Neuronal stem cell (in vitro differentiated cells): ENCODE measurements at regions not wholly inside any gene's neighbourhood (a gene's known extent, or its start where the extent isn't known, plus 50 kb on each side); places are given as distances from the start of the nearest gene placed in this dataset.

Source experiments
- DNase-seq: peaks from one replicate; pipeline ENCODE4 v3.0.0-alpha.2; 2013; ENCODE audit warnings: low spot score
- H2AFZ ChIP-seq: one replicate; pipeline ENCODE4 v1.6.1; 2013; ENCODE audit warnings: mild to moderate bottlenecking, low read length, inconsistent platforms
- H2AK5ac ChIP-seq: 2 replicates; pipeline ENCODE4 v1.6.1; 2013; ENCODE audit warnings: low read depth, mild to moderate bottlenecking, inconsistent platforms, low read length, moderate library complexity, mixed read lengths
- H2BK120ac ChIP-seq: 2 replicates; pipeline ENCODE4 v1.6.1; 2013; ENCODE audit warnings: low read depth, mild to moderate bottlenecking, inconsistent platforms, low read length, moderate library complexity, mixed read lengths
- H2BK12ac ChIP-seq: one replicate; pipeline ENCODE4 v1.6.1; 2013; ENCODE audit warnings: low read length, inconsistent platforms
- H2BK15ac ChIP-seq: 2 replicates; pipeline ENCODE4 v1.6.1; 2013; ENCODE audit warnings: mild to moderate bottlenecking, low read length, inconsistent platforms, mixed read lengths
- H2BK5ac ChIP-seq: one replicate; pipeline ENCODE4 v1.6.1; 2013; ENCODE audit warnings: inconsistent platforms, mild to moderate bottlenecking, low read length, moderate library complexity
- H3K14ac ChIP-seq: one replicate; pipeline ENCODE4 v1.6.1; 2013; ENCODE audit warnings: low read length, inconsistent platforms
- H3K18ac ChIP-seq: 2 replicates; pipeline ENCODE4 v1.6.1; 2013; ENCODE audit warnings: low read length, inconsistent platforms
- H3K23ac ChIP-seq: 2 replicates; pipeline ENCODE4 v1.6.1; 2013; ENCODE audit warnings: low read depth, mild to moderate bottlenecking, mixed read lengths, low read length, inconsistent platforms; ENCODE audit not compliant: poor library complexity
- H3K27ac ChIP-seq: replicated peaks from 3 replicates; pipeline ENCODE4 v1.5.1; 2013; ENCODE audit warnings: low read length, inconsistent platforms
- H3K27me3 ChIP-seq, 3 experiments: 2 replicates each; pipeline ENCODE4 v1.6.1; 2013; ENCODE audit warnings: low read length in 3 of 3, mild to moderate bottlenecking in 2 of 3, inconsistent platforms in 1 of 3, low read depth in 1 of 3, mixed read lengths in 1 of 3, moderate library complexity in 1 of 3; ENCODE audit not compliant: control insufficient read depth in 3 of 3, insufficient read depth in 3 of 3
- H3K36me3 ChIP-seq, 2 donors: replicated peaks in 1 of 2; 2 replicates each; pipeline ENCODE4 v1.6.1; 2013; ENCODE audit warnings: low read length in 2 of 2; ENCODE audit not compliant: control insufficient read depth in 2 of 2, insufficient read depth in 2 of 2
- H3K4ac ChIP-seq: 2 replicates; pipeline ENCODE4 v1.6.1; 2013; ENCODE audit warnings: inconsistent platforms, mild to moderate bottlenecking, low read length, moderate library complexity
- H3K4me1 ChIP-seq, 2 donors: 1 replicate in 1 of 2; 2 replicates in 1 of 2; pipeline ENCODE4 v1.6.1; 2013; ENCODE audit warnings: low read length in 2 of 2, low read depth in 1 of 2; ENCODE audit not compliant: control insufficient read depth in 2 of 2, insufficient read depth in 1 of 2
- H3K4me2 ChIP-seq: one replicate; pipeline ENCODE4 v1.6.1; 2013; ENCODE audit warnings: mild to moderate bottlenecking, low read length, inconsistent platforms; ENCODE audit not compliant: insufficient read depth, poor library complexity, severe bottlenecking
- H3K4me3 ChIP-seq, 2 donors: 2 replicates each; pipeline ENCODE4 v1.5.1; 2013; ENCODE audit warnings: low read length in 2 of 2, mild to moderate bottlenecking in 2 of 2, inconsistent platforms in 1 of 2, moderate library complexity in 1 of 2
- H3K79me1 ChIP-seq: one replicate; pipeline ENCODE4 v1.6.1; 2013; ENCODE audit warnings: low read depth, mild to moderate bottlenecking, inconsistent platforms, low read length, moderate library complexity
- H3K9ac ChIP-seq: one replicate; pipeline ENCODE4 v1.6.1; 2013; ENCODE audit warnings: mild to moderate bottlenecking, low read depth, low read length, inconsistent platforms; ENCODE audit not compliant: poor library complexity
- H3K9me3 ChIP-seq, 2 donors: replicated peaks in 1 of 2; 2 replicates each; pipeline versions ENCODE3 to v1.6.1; 2013; ENCODE audit warnings: low read length in 2 of 2, mild to moderate bottlenecking in 2 of 2, inconsistent platforms in 1 of 2, low read depth in 1 of 2, mixed read lengths in 1 of 2, moderate library complexity in 1 of 2; ENCODE audit not compliant: control insufficient read depth in 2 of 2, insufficient read depth in 1 of 2
- H4K8ac ChIP-seq: one replicate; pipeline ENCODE4 v1.6.1; 2013; ENCODE audit warnings: low read depth, mild to moderate bottlenecking, inconsistent platforms, low read length, moderate library complexity
- H4K91ac ChIP-seq: one replicate; pipeline ENCODE4 v1.6.1; 2013; ENCODE audit warnings: low read length, low read depth, mild to moderate bottlenecking, inconsistent platforms; ENCODE audit not compliant: poor library complexity
- WGBS, 2 donors: extraction: QIAGEN DNeasy Blood & Tissue Kit; methylation state at CpG; one replicate each; pipeline ENCODE4 v1.1.7; 2013; ENCODE audit warnings: missing lambda C conversion rate in 2 of 2, mixed read lengths in 1 of 2; ENCODE audit not compliant: insufficient read length in 2 of 2, insufficient replicate concordance in 1 of 2; ENCODE audit errors: extremely low coverage in 2 of 2; 5-methylcytosine and 5-hydroxymethylcytosine counted together

DNA sequence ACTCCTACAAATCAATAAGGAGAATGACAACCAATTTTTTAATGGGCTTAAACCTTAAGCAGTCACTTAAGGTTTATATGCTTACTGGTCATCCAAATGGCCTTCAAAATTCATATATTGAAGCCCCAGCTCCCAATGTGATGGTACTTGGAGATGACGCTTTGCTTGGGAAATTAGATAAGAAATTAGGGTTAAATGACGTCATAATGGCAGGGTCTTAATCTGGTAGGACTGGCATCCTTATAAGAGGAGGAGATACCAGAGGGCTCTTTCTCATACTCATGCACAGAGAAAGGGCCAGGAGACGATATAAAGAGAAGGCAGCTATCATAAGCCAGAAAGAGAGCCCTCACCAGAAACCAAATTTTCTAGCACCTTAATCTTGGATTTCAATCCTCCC is 350.8 kb upstream of the NFE2L3 start:
- Histone ChIP-seq H3K9ac (no peak overlapping the region), H4K8ac (no peak overlapping the region), H3K4ac (no peak overlapping the region), H3K4me3 (no peak overlapping the region), H3K36me3 (no peaks in the 10 kb centered on the region), H3K23ac (no peak overlapping the region), H2AFZ (no peak overlapping the region), H3K4me2 (no peak overlapping the region), H3K27ac (no peak overlapping the region), H2BK5ac (no peak overlapping the region), H3K27me3 (no peaks in the 10 kb centered on the region), H3K4me1 (peaks cover 0 to 4% of the 10 kb centered on the region in 2 donors), H3K18ac (no peak overlapping the region), H3K79me1 (no peaks in the 10 kb centered on the region), H2BK120ac (no peak overlapping the region), H4K91ac (no peak overlapping the region), H2BK15ac (no peak overlapping the region), H3K14ac (no peak overlapping the region), H2BK12ac (no peak overlapping the region), H3K9me3 (no peaks in the 10 kb centered on the region), H2AK5ac (no peak overlapping the region)
- no peak for DNase-seq
- no CpG with 5 or more reads among the region's 3 CpGs for WGBS, 2 donors

DNA sequence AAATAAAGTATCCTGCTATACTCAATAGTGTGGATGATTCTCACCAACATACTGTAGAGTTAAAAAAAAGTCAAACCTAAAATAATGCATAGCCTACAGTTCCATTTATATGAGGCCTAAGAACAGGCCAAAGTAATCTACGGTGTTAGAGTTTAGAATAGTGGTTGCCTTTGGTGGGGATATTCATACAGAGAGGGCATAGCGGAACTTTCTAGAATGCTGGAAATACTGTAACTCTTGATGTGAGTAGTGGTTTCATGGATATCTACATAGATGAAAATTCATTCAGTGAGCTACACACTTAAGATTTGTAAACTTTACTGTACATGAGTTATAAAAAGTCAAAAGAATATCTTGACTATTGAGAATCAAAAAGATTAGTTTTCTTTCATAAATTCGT is 349.9 kb upstream of the NFE2L3 start:
- Histone ChIP-seq H2BK120ac (no peak overlapping the region), H3K36me3 (no peaks in the 10 kb centered on the region), H3K4me3 (no peak overlapping the region), H3K14ac (no peak overlapping the region), H3K27me3 (no peaks in the 10 kb centered on the region), H2AFZ (no peak overlapping the region), H3K79me1 (no peaks in the 10 kb centered on the region), H2BK12ac (no peak overlapping the region), H2BK15ac (no peak overlapping the region), H3K18ac (no peak overlapping the region), H3K9ac (no peak overlapping the region), H3K27ac (no peak overlapping the region), H3K4ac (no peak overlapping the region), H3K4me2 (no peak overlapping the region), H2AK5ac (no peak overlapping the region), H4K8ac (no peak overlapping the region), H2BK5ac (no peak overlapping the region), H3K23ac (no peak overlapping the region), H3K4me1 (peaks cover 4% of the 10 kb centered on the region in 2 donors), H4K91ac (no peak overlapping the region), H3K9me3 (no peaks in the 10 kb centered on the region)
- DNase-seq: no peak
- WGBS, 2 donors: no CpG with 5 or more reads among the region's 3 CpGs

DNA sequence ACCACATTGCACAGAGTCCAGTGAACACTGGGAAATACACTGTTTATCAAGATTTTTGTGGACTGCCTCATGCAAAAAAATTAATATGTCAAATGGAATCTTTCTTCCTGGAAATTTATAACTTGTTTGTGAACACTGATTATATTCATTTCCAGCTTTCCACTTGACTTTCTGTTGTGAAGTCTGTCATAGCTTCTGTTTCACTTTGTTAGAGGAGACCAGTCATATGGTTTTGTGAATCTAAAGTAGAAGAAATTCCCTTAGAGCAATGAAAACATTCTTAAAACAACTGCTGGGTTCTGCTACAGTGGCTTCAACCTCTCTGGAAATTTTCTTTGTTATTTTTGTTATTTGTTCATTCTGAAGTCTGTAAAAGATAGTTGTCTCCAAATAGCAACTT is 349.5 kb upstream of the NFE2L3 start:
- no peaks in the 10 kb centered on the region for H3K36me3 ChIP-seq
- no peaks in the 10 kb centered on the region for H3K27me3 ChIP-seq
- H3K14ac ChIP-seq: no peak overlapping the region
- H3K4me1 ChIP-seq: peaks cover 4% of the 10 kb centered on the region in 2 donors
- no peak overlapping the region for H3K18ac ChIP-seq
- H3K27ac ChIP-seq: no peak overlapping the region
- H3K4ac ChIP-seq: no peak overlapping the region
- no peak overlapping the region for H2BK120ac ChIP-seq
- H3K4me2 ChIP-seq: no peak overlapping the region
- no peak overlapping the region for H3K4me3 ChIP-seq
- no peak overlapping the region for H2BK15ac ChIP-seq
- no peak overlapping the region for H4K8ac ChIP-seq
- no peak for DNase-seq
- no peaks in the 10 kb centered on the region for H3K79me1 ChIP-seq
- H3K9ac ChIP-seq: no peak overlapping the region
- H2AK5ac ChIP-seq: no peak overlapping the region
- H2BK5ac ChIP-seq: no peak overlapping the region
- H3K9me3 ChIP-seq: no peaks in the 10 kb centered on the region
- H3K23ac ChIP-seq: no peak overlapping the region
- H4K91ac ChIP-seq: no peak overlapping the region
- H2BK12ac ChIP-seq: no peak overlapping the region
- no peak overlapping the region for H2AFZ ChIP-seq

DNA sequence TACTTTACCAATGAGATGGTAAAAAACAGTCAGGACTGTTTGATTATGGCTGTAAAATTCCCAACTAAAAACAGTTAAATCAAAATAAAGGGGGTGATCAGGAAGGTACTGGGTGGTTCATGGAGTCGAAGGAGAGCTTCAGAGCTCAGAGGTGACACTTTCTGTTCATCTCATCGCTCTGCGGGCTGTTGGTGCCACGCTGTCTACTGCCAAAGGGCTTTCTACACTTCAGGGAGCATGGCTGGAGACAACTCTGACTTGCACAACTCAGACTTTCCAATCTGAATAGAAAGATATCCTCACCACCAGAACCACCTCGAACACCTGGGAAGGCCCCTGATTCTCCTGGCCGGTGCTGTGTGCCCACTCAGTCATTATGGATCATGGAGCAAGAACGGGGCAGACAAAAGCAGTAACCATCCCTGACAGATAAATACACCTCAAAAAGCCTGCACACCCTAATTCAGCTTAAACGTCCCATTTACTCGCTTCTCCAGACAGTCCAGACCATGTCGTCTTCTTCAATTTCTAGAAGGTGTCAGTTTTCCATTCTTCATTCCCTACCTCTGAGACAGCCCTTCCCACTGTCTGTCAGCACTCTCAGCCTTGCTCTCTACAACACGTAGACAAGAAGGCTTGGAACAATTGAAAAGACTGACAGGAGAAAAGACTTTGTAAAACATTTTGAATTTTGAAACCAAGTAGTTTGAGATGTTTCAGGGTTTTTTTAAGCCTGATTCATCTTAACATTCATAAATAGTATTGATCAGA is 348.7 kb upstream of the NFE2L3 start:
- Histone ChIP-seq H3K18ac (no peak overlapping the region), H2BK15ac (no peak overlapping the region), H3K23ac (no peak overlapping the region), H3K4ac (no peak overlapping the region), H3K4me1 (peaks cover 4% of the 10 kb centered on the region in 2 donors), H3K4me3 (no peak overlapping the region), H4K91ac (no peak overlapping the region), H3K4me2 (no peak overlapping the region), H4K8ac (no peak overlapping the region), H2AFZ (peak overlapping the region; percentile 28), H3K27me3 (no peaks in the 10 kb centered on the region), H3K27ac (no peak overlapping the region), H2AK5ac (no peak overlapping the region), H3K36me3 (no peaks in the 10 kb centered on the region), H3K14ac (no peak overlapping the region), H3K79me1 (no peaks in the 10 kb centered on the region), H2BK120ac (no peak overlapping the region), H3K9ac (no peak overlapping the region), H3K9me3 (no peaks in the 10 kb centered on the region), H2BK5ac (no peak overlapping the region), H2BK12ac (no peak overlapping the region)
- no CpG with 5 or more reads among the region's 11 CpGs for WGBS, 2 donors
- no peak for DNase-seq
